Right kidney (tissue), 1 donor: ENCODE measurements at regions not wholly inside any gene's neighbourhood (a gene's known extent, or its start where the extent isn't known, plus 50 kb on each side); places are given as distances from the start of the nearest gene placed in this dataset.

Experiments used
- DNase-seq: peaks from one replicate; pipeline ENCODE4 v3.0.0-alpha.2; 2016

GRCh38 chr4:111984169-111984819 lies 161.0 kb upstream of the FAM241A start:
- no peak for DNase-seq

DNA sequence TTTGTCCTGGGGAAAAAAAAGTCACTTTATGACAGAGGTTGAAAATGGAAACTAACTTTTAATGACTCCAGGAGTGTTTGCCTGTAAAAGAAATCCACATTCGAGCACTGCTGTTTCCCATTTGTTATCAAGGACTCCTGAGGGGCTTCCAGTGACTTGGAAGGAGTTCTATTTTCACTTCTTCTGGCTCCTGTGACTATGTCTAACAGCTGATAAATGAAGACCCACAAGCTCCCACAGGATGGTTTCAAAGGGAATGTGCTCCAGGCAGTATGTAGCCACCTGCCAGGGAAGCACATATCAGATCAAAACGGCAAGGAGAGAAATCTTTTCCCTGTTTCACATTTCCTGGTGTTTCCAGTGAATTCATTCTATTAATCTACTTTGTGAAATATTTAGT lies 159.8 kb upstream of the FAM241A start:
- DNase-seq: no peak

GRCh38 chr4:111986095-111986494 lies 159.2 kb upstream of the FAM241A start:
- DNase-seq: no peak

GRCh38 chr4:111988514-111988913 lies 156.7 kb upstream of the FAM241A start:
- no peak for DNase-seq

- DNase-seq: no peak
Observed at GRCh38 chr4:111989817-111990216, 155.4 kb upstream of the FAM241A start.

DNA sequence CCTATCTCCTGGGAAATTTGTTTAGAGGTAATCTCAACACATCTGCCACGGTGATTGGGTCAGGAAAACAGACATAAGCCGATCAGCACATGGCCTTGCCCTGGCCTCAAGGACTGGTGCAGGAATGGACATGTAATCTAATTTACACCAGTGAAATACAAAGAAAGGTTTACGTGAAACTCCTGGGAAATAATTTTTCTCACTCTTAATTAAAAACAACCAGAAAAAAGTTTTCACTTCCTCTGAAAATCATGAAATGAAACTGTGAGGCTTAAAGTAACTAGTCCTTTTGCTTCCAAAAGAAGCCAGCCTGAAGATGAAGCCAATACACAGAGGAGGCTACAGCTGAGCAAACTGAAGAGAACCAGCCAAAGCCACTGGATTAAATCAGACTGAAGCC lies 154.1 kb upstream of the FAM241A start:
- DNase-seq: no peak

- no peak for DNase-seq
Observed at GRCh38 chr4:111991797-111992196, 153.5 kb upstream of the FAM241A start.

- DNase-seq: no peak
Observed at GRCh38 chr4:111992351-111993168, 152.7 kb upstream of the FAM241A start.

- no peak for DNase-seq
Observed at GRCh38 chr4:111994392-111994791, 150.9 kb upstream of the FAM241A start.

GRCh38 chr4:111997785-111998184 lies 147.5 kb upstream of the FAM241A start:
- no peak for DNase-seq

GRCh38 chr4:111999801-112000200 lies 145.5 kb upstream of the FAM241A start:
- no peak for DNase-seq

- DNase-seq: no peak
Observed at GRCh38 chr4:112001041-112001440, 144.2 kb upstream of the FAM241A start.

GRCh38 chr4:112002248-112002661 lies 143.0 kb upstream of the FAM241A start:
- no peak for DNase-seq

GRCh38 chr4:112003231-112003907 lies 141.9 kb upstream of the FAM241A start:
- DNase-seq: no peak

DNA sequence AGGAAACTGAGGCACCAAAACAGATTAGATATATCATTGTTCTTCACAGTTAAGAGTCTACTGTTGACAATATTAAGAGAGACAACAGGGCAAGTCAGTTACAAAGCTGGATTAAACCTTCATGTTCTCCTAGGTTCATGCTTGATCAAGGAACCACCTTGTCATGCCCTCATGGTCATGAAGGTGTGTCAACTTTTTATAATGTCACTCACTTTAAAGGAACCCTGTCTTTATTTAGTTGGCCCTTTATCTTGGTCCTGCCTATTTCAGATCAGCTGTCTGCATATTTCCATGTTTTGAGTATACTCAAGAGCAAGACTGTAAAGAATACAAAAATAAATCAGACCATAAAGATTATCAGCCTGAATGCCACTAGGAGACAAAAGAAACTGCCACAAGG lies 140.2 kb upstream of the FAM241A start:
- DNase-seq: no peak

DNA sequence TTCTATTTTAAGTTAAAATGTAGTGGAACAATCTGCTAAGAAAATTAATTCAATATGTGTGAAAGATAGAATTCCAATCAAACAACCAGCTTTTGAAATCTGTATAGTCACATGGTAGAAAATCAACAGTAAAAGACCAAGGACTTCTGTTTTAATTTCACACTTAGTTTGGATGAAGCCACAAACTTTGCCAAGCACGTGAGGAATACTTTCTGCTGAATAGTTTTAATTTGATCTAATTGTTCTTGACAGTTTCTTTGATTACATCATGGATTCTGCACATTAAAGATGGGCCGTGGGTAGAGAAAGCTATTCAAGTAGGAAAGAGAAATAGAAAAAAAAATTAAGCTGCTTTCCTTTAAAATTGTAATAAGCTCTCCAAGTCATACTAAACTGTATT lies 137.9 kb upstream of the FAM241A start:
- no peak for DNase-seq

- DNase-seq: no peak
Observed at GRCh38 chr4:112015960-112016359, 129.3 kb upstream of the FAM241A start.

DNA sequence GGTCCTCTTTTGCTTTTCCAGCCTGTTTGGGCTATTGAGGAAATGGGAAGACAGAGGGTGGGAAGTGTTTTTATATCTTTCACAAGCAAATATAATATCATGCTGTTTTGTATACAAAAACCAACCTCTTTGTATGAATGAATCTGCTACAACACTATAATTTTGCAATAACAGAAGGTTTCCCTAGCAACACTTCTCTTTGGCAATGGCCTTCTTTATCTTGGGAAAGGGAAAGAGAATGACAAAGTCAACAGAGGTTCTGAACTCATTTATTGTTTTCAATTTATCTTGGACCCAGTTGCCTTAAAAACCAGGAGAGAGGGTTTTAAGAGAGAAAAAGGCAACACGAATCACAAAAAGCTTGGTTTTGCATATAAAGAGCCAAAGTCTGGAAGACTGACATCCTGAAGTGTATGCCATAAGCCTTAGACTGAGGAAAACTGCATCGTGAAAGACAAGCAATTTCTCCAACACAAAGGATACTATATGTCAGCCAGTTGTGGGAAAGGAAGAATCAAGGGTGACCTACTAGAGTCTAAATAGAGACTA lies 121.8 kb upstream of the FAM241A start:
- no peak for DNase-seq

DNA sequence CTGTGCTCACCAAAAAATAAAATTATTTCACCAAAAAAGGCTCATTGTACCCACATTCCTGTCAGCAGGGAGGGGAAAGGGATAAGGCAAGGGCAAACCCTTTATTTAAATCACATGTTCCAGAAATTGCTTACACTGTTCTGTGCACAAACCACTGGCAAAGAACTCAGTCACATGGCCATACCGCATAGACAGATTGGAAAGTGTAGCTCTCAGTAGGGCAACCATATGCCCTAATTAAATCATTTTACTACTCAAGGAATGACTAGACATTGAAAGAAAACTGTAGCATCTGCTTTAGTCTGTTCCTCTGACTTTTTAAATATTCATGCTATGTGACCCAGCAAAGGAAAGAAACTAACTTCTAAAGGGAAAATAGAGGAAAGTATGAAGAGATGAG lies 119.2 kb upstream of the FAM241A start:
- no peak for DNase-seq

GRCh38 chr4:112029771-112030171 lies 115.5 kb upstream of the FAM241A start:
- peak; percentile 8 for DNase-seq

- DNase-seq: peak; percentile 6
Observed at GRCh38 chr4:112031712-112032328, 113.4 kb upstream of the FAM241A start.

DNA sequence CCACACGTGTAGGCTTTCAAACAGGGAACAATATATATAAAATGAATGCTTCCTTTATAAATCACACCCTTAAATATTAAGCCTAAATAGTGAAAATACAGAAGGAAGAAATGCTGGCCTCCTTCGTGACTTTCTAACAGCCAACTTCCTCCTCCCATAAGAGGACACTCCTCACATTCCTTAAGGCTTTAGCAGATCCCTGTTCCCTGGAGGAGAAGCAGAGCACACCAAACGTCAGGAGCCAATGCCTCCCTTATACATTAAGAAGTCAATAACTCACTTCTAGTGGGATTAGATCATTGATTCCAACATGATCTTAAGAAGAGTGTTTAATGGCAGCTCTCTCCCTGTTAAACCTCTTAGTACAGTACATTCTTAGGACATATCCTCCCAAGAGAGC lies 108.4 kb upstream of the FAM241A start:
- no peak for DNase-seq

DNA sequence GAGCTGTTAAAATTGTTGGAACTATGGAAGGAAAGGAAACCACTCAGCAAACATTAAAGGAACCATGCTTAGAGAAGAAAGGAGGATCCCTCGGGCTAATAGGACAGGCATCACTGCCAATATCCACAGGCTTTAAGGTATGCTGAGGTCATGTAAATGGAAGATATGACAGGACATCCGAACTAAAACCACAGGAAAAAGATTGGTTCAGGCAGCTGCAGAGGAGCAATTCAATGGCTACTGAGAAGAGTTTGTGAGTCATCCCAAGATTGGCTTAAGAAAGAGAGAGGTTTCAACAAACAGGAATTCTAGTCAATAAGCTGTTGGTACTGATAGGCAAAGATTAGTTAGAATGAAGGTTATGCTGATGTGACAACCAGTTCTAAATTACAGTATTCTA lies 106.4 kb upstream of the FAM241A start:
- no peak for DNase-seq
